Neural cell (in vitro differentiated cells): ENCODE measurements at regions not wholly inside any gene's neighbourhood (a gene's known extent, or its start where the extent isn't known, plus 50 kb on each side); places are given as distances from the start of the nearest gene placed in this dataset.

Experiments
- H2AFZ ChIP-seq: fragments of 200-600, 300-800 bp; sonication (generic), shearing (Covaris generic); 2 replicates; pipeline ENCODE4 v1.6.0; 2014; ENCODE audit warnings: low read depth, mild to moderate bottlenecking, antibody characterized with exemption, low read length, moderate library complexity
- H3F3A ChIP-seq: fragments of 200-600 bp; shearing (Covaris generic); 2 replicates; pipeline ENCODE4 v1.6.1; 2016; ENCODE audit warnings: mild to moderate bottlenecking, moderate library complexity, mixed read lengths, antibody characterized with exemption, low read length; ENCODE audit not compliant: insufficient read depth, poor library complexity, severe bottlenecking
- H3K27ac ChIP-seq: fragments of 200-600, 300-800 bp; sonication (generic), shearing (Covaris generic); 2 replicates; pipeline ENCODE4 v1.5.1; 2014; ENCODE audit warnings: mild to moderate bottlenecking, low read length, moderate library complexity
- H3K27me3 ChIP-seq: fragments of 300-800, 200-600 bp; sonication (generic), shearing (Covaris generic); 2 replicates; pipeline ENCODE4 v1.6.0; 2014; ENCODE audit warnings: mild to moderate bottlenecking, low read depth, low read length, moderate library complexity; ENCODE audit not compliant: insufficient read depth
- H3K36me3 ChIP-seq: fragments of 300-800, 200-600 bp; sonication (generic), shearing (Covaris generic); 2 replicates; pipeline ENCODE4 v1.5.1; 2014; ENCODE audit warnings: mild to moderate bottlenecking, antibody characterized with exemption, low read length, moderate library complexity; ENCODE audit not compliant: insufficient read depth
- H3K4me2 ChIP-seq: fragments of 300-800, 200-600 bp; sonication (generic), shearing (Covaris generic); 2 replicates; pipeline ENCODE4 v1.6.0; 2014; ENCODE audit warnings: mild to moderate bottlenecking, low read length
- H3K4me3 ChIP-seq: fragments of 300-800, 200-600 bp; sonication (generic), shearing (Covaris generic); 2 replicates; pipeline ENCODE4 v1.5.1; 2014; ENCODE audit warnings: mild to moderate bottlenecking, low read length, moderate library complexity
- H3K79me2 ChIP-seq: fragments of 200-600 bp; shearing (Covaris generic); replicated peaks from 2 replicates; pipeline ENCODE4 v1.6.0; 2014; ENCODE audit warnings: mild to moderate bottlenecking, low read length, moderate library complexity; ENCODE audit not compliant: insufficient read depth
- H3K9ac ChIP-seq: fragments of 300-800, 200-600 bp; sonication (generic), shearing (Covaris generic); 2 replicates; pipeline ENCODE4 v1.6.1; 2016; ENCODE audit warnings: mild to moderate bottlenecking, low read length, mixed read lengths
- H3K9me2 ChIP-seq: fragments of 200-600 bp; shearing (Covaris generic); 2 replicates; pipeline ENCODE4 v1.6.1; 2016; ENCODE audit warnings: mild to moderate bottlenecking, low read length, mixed read lengths; ENCODE audit not compliant: insufficient read depth
- H3K9me3 ChIP-seq: fragments of 200-600, 300-800 bp; sonication (generic), shearing (Covaris generic); 2 replicates; pipeline ENCODE4 v1.6.1; 2016; ENCODE audit warnings: mild to moderate bottlenecking, mixed run types, low read length, moderate library complexity, mixed read lengths
- H4K20me1 ChIP-seq: fragments of 200-600 bp; shearing (Covaris generic); 2 replicates; pipeline ENCODE4 v1.6.1; 2016; ENCODE audit warnings: mild to moderate bottlenecking, mixed run types; ENCODE audit not compliant: insufficient read depth
- EP300 ChIP-seq: fragments of 450-650 bp; conservative IDR thresholded peaks from 2 replicates; pipeline ENCODE4 v1.6.1; 2014; ENCODE audit warnings: antibody characterized with exemption, mild to moderate bottlenecking, moderate library complexity; ENCODE audit not compliant: poor library complexity, severe bottlenecking
- EZH2 ChIP-seq: fragments of 200-600, 300-800 bp; shearing (Covaris generic), sonication (generic); IDR thresholded peaks from 2 replicates; pipeline ENCODE4 v1.6.1; 2014; ENCODE audit warnings: antibody characterized with exemption, low read length, borderline replicate concordance, mild to moderate bottlenecking; ENCODE audit not compliant: insufficient read depth, poor library complexity, severe bottlenecking
- MXI1 ChIP-seq: fragments of 450-650 bp; conservative IDR thresholded peaks from 2 replicates; pipeline ENCODE4 v1.6.1; 2014; ENCODE audit warnings: antibody characterized with exemption, mild to moderate bottlenecking; ENCODE audit not compliant: poor library complexity, severe bottlenecking
- POLR2AphosphoS5 ChIP-seq: IDR thresholded peaks from 2 replicates; pipeline ENCODE4 v1.6.1; 2012
- RAD21 ChIP-seq: fragments of 450-650 bp; conservative IDR thresholded peaks from 2 replicates; pipeline ENCODE4 v1.6.1; 2014; ENCODE audit warnings: antibody characterized with exemption, mild to moderate bottlenecking, moderate library complexity
- SMC3 ChIP-seq: fragments of 450-650 bp; conservative IDR thresholded peaks from 2 replicates; pipeline ENCODE4 v1.6.1; 2014; ENCODE audit warnings: antibody characterized with exemption, mild to moderate bottlenecking, moderate library complexity; ENCODE audit not compliant: poor library complexity
- TAF1 ChIP-seq: IDR thresholded peaks from 2 replicates; pipeline ENCODE4 v1.6.1; 2012; ENCODE audit warnings: low read depth
- TF ChIP-seq, protein P1 (sequence below): IDR thresholded peaks from 2 replicates; pipeline ENCODE4 v1.6.1; 2012; ENCODE audit warnings: borderline replicate concordance
- TF ChIP-seq, protein P2 (sequence below): fragments of 450-650 bp; IDR thresholded peaks from 2 replicates; pipeline ENCODE4 v1.5.1; 2014; ENCODE audit warnings: antibody characterized with exemption, mild to moderate bottlenecking, moderate library complexity; ENCODE audit not compliant: poor library complexity, severe bottlenecking

DNA sequence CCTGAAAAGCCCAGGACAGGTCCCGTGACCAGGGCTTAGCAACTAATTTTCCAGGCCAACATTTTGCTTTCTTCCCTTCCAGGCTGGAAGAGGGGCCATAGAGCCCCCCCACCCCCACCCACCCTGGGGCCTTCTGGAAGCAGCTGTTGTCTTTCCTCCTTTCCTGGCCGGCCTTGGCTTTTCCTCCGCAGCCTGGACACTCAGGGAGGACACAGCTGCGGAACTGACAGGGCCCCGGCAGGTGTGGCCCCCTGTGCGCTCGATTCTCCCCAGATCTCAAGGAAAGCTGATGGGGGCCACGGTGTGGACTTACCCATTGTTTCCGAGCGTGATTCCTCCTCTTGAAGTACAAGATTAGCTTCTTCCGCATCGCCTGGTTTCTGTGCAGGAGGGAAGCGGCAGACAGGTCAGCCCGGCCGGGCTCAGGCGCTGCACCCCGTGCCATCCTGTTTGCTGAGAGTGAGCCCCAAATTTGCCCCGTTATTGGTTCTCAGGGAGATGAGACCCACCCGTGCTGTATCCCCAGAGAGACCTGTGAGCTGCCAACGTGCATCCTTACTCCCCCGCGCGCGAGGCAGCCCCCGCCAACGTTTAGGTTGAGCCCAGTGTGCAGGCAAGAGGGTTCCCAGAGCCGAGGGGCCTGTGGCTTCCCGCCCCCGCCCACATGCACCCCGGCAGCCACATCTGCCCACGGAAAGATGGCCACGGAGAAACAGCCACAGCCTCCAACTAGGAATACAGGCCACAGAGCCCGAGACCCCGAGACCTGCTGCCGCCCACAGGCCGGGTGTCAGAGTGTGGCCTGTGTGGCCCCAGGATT is 129.6 kb downstream of the NCOR2 start:
- Histone ChIP-seq H3K36me3 (no peaks in the 10 kb centered on the region), H3K9me3 (no peaks in the 10 kb centered on the region), H3K4me2 (no peak overlapping the region), H2AFZ (no peak overlapping the region), H3K9me2 (no peaks in the 10 kb centered on the region), H3K4me3 (no peak overlapping the region), H3F3A (peaks cover 13% of the 10 kb centered on the region), H3K79me2 (no peaks in the 10 kb centered on the region), H3K27me3 (no peaks in the 10 kb centered on the region), H3K9ac (no peak overlapping the region), H4K20me1 (no peaks in the 10 kb centered on the region), H3K27ac (no peak overlapping the region)
- TF ChIP-seq RAD21, result no peak
- no peak for TF ChIP-seq TAF1

DNA sequence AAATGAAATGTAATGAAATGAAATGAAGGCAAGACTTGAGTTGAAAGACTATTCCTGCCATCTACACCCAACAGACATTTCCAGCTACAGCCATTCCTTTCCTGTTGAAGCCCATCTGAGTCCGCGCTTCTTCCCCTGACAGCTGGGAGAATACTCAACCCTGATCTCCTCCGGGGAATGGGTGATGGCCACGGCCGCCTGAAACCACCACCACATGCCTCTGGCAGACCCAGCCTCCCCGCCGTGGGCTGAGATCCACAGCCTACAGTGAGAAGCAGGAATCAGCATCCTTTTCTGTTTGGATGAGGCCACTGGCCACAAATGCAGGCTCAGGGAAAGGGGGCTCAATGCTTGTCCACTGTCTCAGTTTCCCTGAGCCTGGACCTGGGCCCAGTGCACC is 130.3 kb downstream of the NCOR2 start:
- Histone ChIP-seq H3K9me3 (no peaks in the 10 kb centered on the region), H3K27ac (no peak overlapping the region), H4K20me1 (no peaks in the 10 kb centered on the region), H2AFZ (no peak overlapping the region), H3K79me2 (no peaks in the 10 kb centered on the region), H3K9ac (no peak overlapping the region), H3K4me2 (no peak overlapping the region), H3F3A (peaks cover 13% of the 10 kb centered on the region), H3K9me2 (no peaks in the 10 kb centered on the region), H3K27me3 (no peaks in the 10 kb centered on the region), H3K4me3 (no peak overlapping the region), H3K36me3 (no peaks in the 10 kb centered on the region)
- TF ChIP-seq, protein P1, sequence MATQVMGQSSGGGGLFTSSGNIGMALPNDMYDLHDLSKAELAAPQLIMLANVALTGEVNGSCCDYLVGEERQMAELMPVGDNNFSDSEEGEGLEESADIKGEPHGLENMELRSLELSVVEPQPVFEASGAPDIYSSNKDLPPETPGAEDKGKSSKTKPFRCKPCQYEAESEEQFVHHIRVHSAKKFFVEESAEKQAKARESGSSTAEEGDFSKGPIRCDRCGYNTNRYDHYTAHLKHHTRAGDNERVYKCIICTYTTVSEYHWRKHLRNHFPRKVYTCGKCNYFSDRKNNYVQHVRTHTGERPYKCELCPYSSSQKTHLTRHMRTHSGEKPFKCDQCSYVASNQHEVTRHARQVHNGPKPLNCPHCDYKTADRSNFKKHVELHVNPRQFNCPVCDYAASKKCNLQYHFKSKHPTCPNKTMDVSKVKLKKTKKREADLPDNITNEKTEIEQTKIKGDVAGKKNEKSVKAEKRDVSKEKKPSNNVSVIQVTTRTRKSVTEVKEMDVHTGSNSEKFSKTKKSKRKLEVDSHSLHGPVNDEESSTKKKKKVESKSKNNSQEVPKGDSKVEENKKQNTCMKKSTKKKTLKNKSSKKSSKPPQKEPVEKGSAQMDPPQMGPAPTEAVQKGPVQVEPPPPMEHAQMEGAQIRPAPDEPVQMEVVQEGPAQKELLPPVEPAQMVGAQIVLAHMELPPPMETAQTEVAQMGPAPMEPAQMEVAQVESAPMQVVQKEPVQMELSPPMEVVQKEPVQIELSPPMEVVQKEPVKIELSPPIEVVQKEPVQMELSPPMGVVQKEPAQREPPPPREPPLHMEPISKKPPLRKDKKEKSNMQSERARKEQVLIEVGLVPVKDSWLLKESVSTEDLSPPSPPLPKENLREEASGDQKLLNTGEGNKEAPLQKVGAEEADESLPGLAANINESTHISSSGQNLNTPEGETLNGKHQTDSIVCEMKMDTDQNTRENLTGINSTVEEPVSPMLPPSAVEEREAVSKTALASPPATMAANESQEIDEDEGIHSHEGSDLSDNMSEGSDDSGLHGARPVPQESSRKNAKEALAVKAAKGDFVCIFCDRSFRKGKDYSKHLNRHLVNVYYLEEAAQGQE, result no peak
- TF ChIP-seq, protein P2, sequence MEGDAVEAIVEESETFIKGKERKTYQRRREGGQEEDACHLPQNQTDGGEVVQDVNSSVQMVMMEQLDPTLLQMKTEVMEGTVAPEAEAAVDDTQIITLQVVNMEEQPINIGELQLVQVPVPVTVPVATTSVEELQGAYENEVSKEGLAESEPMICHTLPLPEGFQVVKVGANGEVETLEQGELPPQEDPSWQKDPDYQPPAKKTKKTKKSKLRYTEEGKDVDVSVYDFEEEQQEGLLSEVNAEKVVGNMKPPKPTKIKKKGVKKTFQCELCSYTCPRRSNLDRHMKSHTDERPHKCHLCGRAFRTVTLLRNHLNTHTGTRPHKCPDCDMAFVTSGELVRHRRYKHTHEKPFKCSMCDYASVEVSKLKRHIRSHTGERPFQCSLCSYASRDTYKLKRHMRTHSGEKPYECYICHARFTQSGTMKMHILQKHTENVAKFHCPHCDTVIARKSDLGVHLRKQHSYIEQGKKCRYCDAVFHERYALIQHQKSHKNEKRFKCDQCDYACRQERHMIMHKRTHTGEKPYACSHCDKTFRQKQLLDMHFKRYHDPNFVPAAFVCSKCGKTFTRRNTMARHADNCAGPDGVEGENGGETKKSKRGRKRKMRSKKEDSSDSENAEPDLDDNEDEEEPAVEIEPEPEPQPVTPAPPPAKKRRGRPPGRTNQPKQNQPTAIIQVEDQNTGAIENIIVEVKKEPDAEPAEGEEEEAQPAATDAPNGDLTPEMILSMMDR, result no peak
- TF ChIP-seq EZH2, result no peak
- TF ChIP-seq RAD21, result no peak
- TF ChIP-seq POLR2AphosphoS5, result no peak
- no peak for TF ChIP-seq SMC3

DNA sequence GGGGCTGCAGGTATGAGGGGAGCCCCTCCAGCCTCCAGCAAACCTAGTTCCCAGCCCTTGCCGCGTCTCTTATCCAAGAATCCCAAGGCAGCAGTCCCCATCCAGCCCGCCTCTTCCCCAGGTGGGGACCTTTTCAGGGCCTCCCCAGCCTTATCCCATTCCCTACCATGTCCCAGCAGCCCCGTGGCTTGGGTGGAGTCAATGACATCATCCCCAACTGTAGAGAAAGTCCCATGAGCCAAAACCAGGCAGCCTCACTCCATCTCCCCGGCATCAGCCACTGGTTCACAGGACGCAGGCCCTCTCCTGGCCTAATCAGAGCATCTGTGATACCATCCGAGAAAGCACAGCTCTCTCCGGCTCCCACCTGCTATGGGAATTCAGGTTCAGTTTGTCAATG is 131.0 kb downstream of the NCOR2 start:
- Histone ChIP-seq H3K27ac (no peak overlapping the region), H3K9me2 (no peaks in the 10 kb centered on the region), H3K4me3 (no peak overlapping the region), H3K9ac (no peak overlapping the region), H3K4me2 (no peak overlapping the region), H3F3A (peaks cover 13% of the 10 kb centered on the region), H3K9me3 (no peaks in the 10 kb centered on the region), H3K36me3 (no peaks in the 10 kb centered on the region), H4K20me1 (no peaks in the 10 kb centered on the region), H3K27me3 (no peaks in the 10 kb centered on the region), H2AFZ (no peak overlapping the region), H3K79me2 (no peaks in the 10 kb centered on the region)
- no peak for TF ChIP-seq EZH2
- TF ChIP-seq RAD21, result no peak
- TF ChIP-seq POLR2AphosphoS5, result no peak
- TF ChIP-seq SMC3, result no peak
- TF ChIP-seq, protein P1, result no peak
- TF ChIP-seq EP300, result no peak
- TF ChIP-seq TAF1, result no peak
- TF ChIP-seq, protein P2, result no peak
- no peak for TF ChIP-seq MXI1
